ENCODE measurements at regions not wholly inside any gene's neighbourhood (a gene's known extent, or its start where the extent isn't known, plus 50 kb on each side); places are given as distances from the start of the nearest gene placed in this dataset.

DNA sequence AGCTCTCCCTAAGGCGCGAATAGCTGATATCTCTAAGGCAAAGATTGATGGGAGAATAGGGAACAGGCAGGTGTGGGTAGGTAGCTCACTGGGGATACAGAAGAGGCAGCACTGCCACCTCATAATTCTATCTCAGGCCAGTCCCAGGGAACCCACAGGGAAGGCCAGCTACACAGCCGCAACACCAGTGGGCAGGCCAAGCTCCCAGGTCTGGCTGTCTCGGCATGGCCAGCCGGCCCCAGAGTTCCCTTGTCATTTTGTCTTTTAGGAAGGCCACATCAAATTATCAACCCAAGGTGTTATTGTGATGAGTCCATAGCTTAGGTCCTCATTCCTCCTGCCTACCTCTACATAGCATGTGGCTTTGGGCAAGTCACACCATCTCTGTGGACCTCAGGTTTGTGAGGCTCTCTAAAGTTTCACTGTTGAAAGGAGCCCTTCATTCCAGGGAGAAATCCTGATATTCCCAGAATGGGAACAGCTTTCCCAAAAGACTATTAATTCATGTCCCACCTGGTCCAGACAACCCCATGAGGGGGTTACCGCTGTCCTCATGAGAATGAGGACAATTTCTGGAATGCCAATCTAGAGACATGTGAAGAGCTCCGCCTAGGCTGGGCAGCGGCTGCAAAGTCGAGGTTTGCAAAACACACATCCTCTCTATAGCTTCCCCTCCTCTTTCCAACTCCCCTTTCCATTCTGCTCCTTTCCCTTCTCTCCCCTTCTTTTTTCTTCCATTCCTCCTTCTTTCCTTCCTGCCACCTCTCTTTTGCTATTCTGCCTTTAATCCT, 287.1 kb upstream of the ID2 start:
- H3K36me3 Mint-ChIP-seq (ENCODE audit: low read depth) = no peaks in the 10 kb centered on the region
- H3K9me3 Mint-ChIP-seq = no peaks in the 10 kb centered on the region
- no peaks in the 10 kb centered on the region for H3K27me3 Mint-ChIP-seq (ENCODE audit: insufficient read depth)
- H3K4me1 ChIP-seq (ENCODE audit: control insufficient read depth, insufficient read depth, low read length) = no peaks in the 10 kb centered on the region
- no peak for TF ChIP-seq CTCF (conservative IDR thresholded peaks at IDR 0.05)
- no peak overlapping the region for H3K4me3 Mint-ChIP-seq
- peak overlapping the region; percentile 35 for H3K27ac Mint-ChIP-seq
- H3K4me1 Mint-ChIP-seq = peaks cover 13% of the 10 kb centered on the region
- WGBS, 2 experiments (ENCODE audit: insufficient coverage in 1 of 2, insufficient read length in 1 of 2) = 98 to 99% methylated on average over 8 to 9 of the region's 9 CpGs
- no peak overlapping the region for H3K4me3 ChIP-seq (ENCODE audit: low read length)
- no peaks in the 10 kb centered on the region for H3K27me3 ChIP-seq (ENCODE audit: control insufficient read depth, insufficient read depth, low read length, poor library complexity, severe bottlenecking)
- no peaks in the 10 kb centered on the region for H3K36me3 ChIP-seq (ENCODE audit: control insufficient read depth, insufficient read depth, low read length)
- no peak overlapping the region for H3K9ac ChIP-seq (ENCODE audit: extremely low read depth, low read length, poor library complexity, severe bottlenecking)
- H3K9me3 ChIP-seq (ENCODE audit: control insufficient read depth, low read length) = no peaks in the 10 kb centered on the region
- no peak overlapping the region for H3K27ac ChIP-seq (ENCODE audit: low read depth, low read length)
- DNase-seq = no peak

DNA sequence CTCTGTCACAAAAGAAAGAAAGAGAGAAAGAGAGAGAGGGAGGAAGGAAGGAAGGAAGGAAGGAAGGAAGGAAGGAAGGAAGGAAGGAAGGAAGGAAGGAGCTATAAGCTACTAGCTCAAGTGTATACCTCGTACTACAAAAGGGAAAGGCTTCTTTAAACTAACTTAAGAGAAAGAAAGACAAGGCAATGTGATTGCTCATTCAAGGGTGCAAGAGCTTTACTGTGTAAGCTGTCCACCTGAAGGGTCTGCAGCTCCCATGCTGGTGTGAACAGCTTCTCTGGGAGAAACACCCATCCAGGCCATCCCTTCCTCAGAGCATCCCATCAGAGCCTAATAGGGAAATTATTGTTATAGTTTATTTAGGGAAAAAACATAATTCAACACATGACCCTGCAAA, 286.1 kb upstream of the ID2 start:
- Histone ChIP-seq H3K9me3 (ENCODE audit: control insufficient read depth, low read length) (no peaks in the 10 kb centered on the region), H3K27ac (ENCODE audit: low read depth, low read length) (no peak overlapping the region), H3K27me3 (ENCODE audit: control insufficient read depth, insufficient read depth, low read length, poor library complexity, severe bottlenecking) (no peaks in the 10 kb centered on the region), H3K4me3 (ENCODE audit: low read length) (no peak overlapping the region), H3K9ac (ENCODE audit: extremely low read depth, low read length, poor library complexity, severe bottlenecking) (no peak overlapping the region), H3K4me1 (ENCODE audit: control insufficient read depth, insufficient read depth, low read length) (no peaks in the 10 kb centered on the region), H3K36me3 (ENCODE audit: control insufficient read depth, insufficient read depth, low read length) (no peaks in the 10 kb centered on the region)
- Mint-ChIP-seq H3K27me3 (ENCODE audit: insufficient read depth) (peaks cover 4% of the 10 kb centered on the region), H3K9me3 (no peaks in the 10 kb centered on the region), H3K4me1 (peaks cover 12% of the 10 kb centered on the region), H3K36me3 (ENCODE audit: low read depth) (no peaks in the 10 kb centered on the region), H3K27ac (no peak overlapping the region), H3K4me3 (no peak overlapping the region)
- no peak for DNase-seq
- no peak for TF ChIP-seq CTCF (conservative IDR thresholded peaks at IDR 0.05)
- WGBS, 2 experiments (ENCODE audit: insufficient coverage in 1 of 2, insufficient read length in 1 of 2) = 95 to 100% methylated on average over 1 of the region's 1 CpG

DNA sequence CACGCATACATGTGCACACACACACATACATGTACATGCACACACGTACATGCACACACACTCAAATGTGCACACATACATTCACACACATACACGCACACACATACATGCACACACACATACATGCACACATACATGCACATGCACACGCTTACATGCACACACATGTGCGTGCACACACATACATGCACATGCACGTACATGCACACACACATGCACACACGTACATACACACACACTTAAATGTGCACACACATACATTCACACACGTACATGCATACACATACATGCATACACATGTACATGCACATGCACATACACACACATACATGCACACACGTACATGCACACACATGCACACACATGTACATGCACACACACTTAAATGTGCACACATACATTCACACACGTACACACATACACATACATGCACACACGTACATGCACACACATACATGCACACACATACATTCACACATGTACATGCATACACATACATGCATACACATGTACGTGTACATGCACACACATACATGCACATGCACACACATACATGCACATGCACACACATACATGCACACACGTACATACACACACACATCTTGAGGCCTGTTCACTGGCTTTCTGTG, 283.7 kb upstream of the ID2 start:
- Mint-ChIP-seq H3K36me3 (ENCODE audit: low read depth) (no peaks in the 10 kb centered on the region), H3K4me1 (no peaks in the 10 kb centered on the region), H3K27ac (no peak overlapping the region), H3K27me3 (ENCODE audit: insufficient read depth) (peaks cover 4% of the 10 kb centered on the region), H3K9me3 (no peaks in the 10 kb centered on the region), H3K4me3 (no peak overlapping the region)
- no peaks in the 10 kb centered on the region for H3K36me3 ChIP-seq (ENCODE audit: control insufficient read depth, insufficient read depth, low read length)
- WGBS, 2 experiments (ENCODE audit: insufficient coverage in 1 of 2, insufficient read length in 1 of 2) = 73 to 77% methylated on average over 12 to 13 of the region's 13 CpGs
- no peak for DNase-seq
- no peaks in the 10 kb centered on the region for H3K27me3 ChIP-seq (ENCODE audit: control insufficient read depth, insufficient read depth, low read length, poor library complexity, severe bottlenecking)
- TF ChIP-seq CTCF (conservative IDR thresholded peaks at IDR 0.05) = no peak
- H3K27ac ChIP-seq (ENCODE audit: low read depth, low read length) = no peak overlapping the region
- no peaks in the 10 kb centered on the region for H3K4me1 ChIP-seq (ENCODE audit: control insufficient read depth, insufficient read depth, low read length)
- no peak overlapping the region for H3K9ac ChIP-seq (ENCODE audit: extremely low read depth, low read length, poor library complexity, severe bottlenecking)
- no peak overlapping the region for H3K4me3 ChIP-seq (ENCODE audit: low read length)
- no peaks in the 10 kb centered on the region for H3K9me3 ChIP-seq (ENCODE audit: control insufficient read depth, low read length)

Measured in endodermal cell (in vitro differentiated cells).